Astrocyte (in vitro differentiated cells and primary cell): ENCODE measurements at regions not wholly inside any gene's neighbourhood (a gene's known extent, or its start where the extent isn't known, plus 50 kb on each side); places are given as distances from the start of the nearest gene placed in this dataset.

Experiments
- CTCF ChIP-seq: IDR thresholded peaks from 2 replicates; pipeline ENCODE4 v1.5.1; 2011; ENCODE audit warnings: low read depth, mild to moderate bottlenecking, inconsistent platforms, low read length, moderate library complexity; ENCODE audit not compliant: insufficient read depth
- EZH2 ChIP-seq: IDR thresholded peaks from 2 replicates; pipeline ENCODE4 v1.6.1; 2012; ENCODE audit warnings: mild to moderate bottlenecking, low read length, inconsistent platforms; ENCODE audit not compliant: insufficient read depth

GRCh38 chr7:106471686-106472440, 187.1 kb upstream of the NAMPT start:
- TF ChIP-seq CTCF, result no peak
- TF ChIP-seq EZH2, result no peak
